IMR-90 (cell line): ENCODE measurements at regions not wholly inside any gene's neighbourhood (a gene's known extent, or its start where the extent isn't known, plus 50 kb on each side); places are given as distances from the start of the nearest gene placed in this dataset.

Experiments
- ATAC-seq: fragments of 200-7000 bp; cut with Tn5 transposase; 2 replicates; pipeline ENCODE4 v1.9.1; 2020; ENCODE audit warnings: low read depth, mild to moderate bottlenecking, moderate library complexity
- BruUV-seq: library from RNA; stranded (reverse); fragments of 400-500 nt; replicated peaks from 2 replicates; lab custom pipeline; 2021; lab: Mats Ljungman, UMichigan
- CTCF ChIA-PET: fragments of 300-600 bp; formaldehyde crosslinking; extraction: SDS; loops from one replicate; lab custom pipeline; 2021; ENCODE audit warnings: antibody characterized with exemption; lab: Yijun Ruan, JAX
- POLR2A ChIA-PET: fragments of 300-600 bp; sonication (Branson Sonifier 250); formaldehyde crosslinking; loops from one replicate; lab custom pipeline; 2022; ENCODE audit warnings: antibody characterized with exemption; ENCODE audit not compliant: unreplicated experiment; lab: Charles Lee
- DNase-seq: peaks from one replicate; pipeline ENCODE4 v3.0.0; 2013
- H2AFZ ChIP-seq: replicated peaks from 2 replicates; pipeline ENCODE3; 2013; ENCODE audit warnings: low read length, mild to moderate bottlenecking; ENCODE audit not compliant: poor library complexity
- H2AK5ac ChIP-seq: 2 replicates; pipeline ENCODE4 v1.6.1; 2013; ENCODE audit warnings: low read depth, low read length, inconsistent platforms
- H2AK9ac ChIP-seq: replicated peaks from 2 replicates; pipeline ENCODE3; 2013; ENCODE audit warnings: mild to moderate bottlenecking, low read depth, low read length, moderate library complexity; ENCODE audit not compliant: poor library complexity
- H2BK120ac ChIP-seq: 2 replicates; pipeline ENCODE4 v1.6.1; 2013; ENCODE audit warnings: low read depth, low read length, inconsistent platforms
- H2BK15ac ChIP-seq: 3 replicates; pipeline ENCODE4 v1.6.1; 2013; ENCODE audit warnings: low read depth, low read length, inconsistent platforms
- H2BK20ac ChIP-seq: 2 replicates; pipeline ENCODE4 v1.6.1; 2013; ENCODE audit warnings: low read depth, mild to moderate bottlenecking, inconsistent platforms, low read length, moderate library complexity
- H2BK5ac ChIP-seq: 2 replicates; pipeline ENCODE4 v1.6.1; 2013; ENCODE audit warnings: mild to moderate bottlenecking, low read depth, low read length, inconsistent platforms; ENCODE audit not compliant: poor library complexity, severe bottlenecking
- H3K14ac ChIP-seq: replicated peaks from 2 replicates; pipeline ENCODE4 v1.6.1; 2013; ENCODE audit warnings: low read depth, low read length, inconsistent platforms
- H3K18ac ChIP-seq: 2 replicates; pipeline ENCODE4 v1.6.1; 2013; ENCODE audit warnings: low read depth, low read length, control low read depth
- H3K23ac ChIP-seq: 2 replicates; pipeline ENCODE4 v1.6.1; 2013; ENCODE audit warnings: low read depth, low read length, inconsistent platforms
- H3K27ac ChIP-seq: 2 replicates; pipeline ENCODE4 v1.5.1; 2013; ENCODE audit warnings: mild to moderate bottlenecking, control low read depth, low read length; ENCODE audit not compliant: insufficient read depth
- H3K27me3 ChIP-seq: 2 replicates; pipeline ENCODE4 v1.6.1; 2013; ENCODE audit warnings: low read length; ENCODE audit not compliant: control insufficient read depth, insufficient read depth
- H3K36me3 ChIP-seq: 2 replicates; pipeline ENCODE4 v1.6.1; 2013; ENCODE audit warnings: low read length, mixed read lengths; ENCODE audit not compliant: control insufficient read depth, insufficient read depth
- H3K4ac ChIP-seq: 2 replicates; pipeline ENCODE4 v1.6.1; 2013; ENCODE audit warnings: low read depth, low read length, inconsistent platforms
- H3K4me1 ChIP-seq: 2 replicates; pipeline ENCODE4 v1.6.1; 2013; ENCODE audit warnings: low read length, mixed read lengths; ENCODE audit not compliant: control insufficient read depth, insufficient read depth
- H3K4me2 ChIP-seq: 2 replicates; pipeline ENCODE4 v1.6.1; 2013; ENCODE audit warnings: low read depth, mild to moderate bottlenecking, control low read depth, low read length, moderate library complexity
- H3K4me3 ChIP-seq: 2 replicates; pipeline ENCODE4 v1.5.1; 2013; ENCODE audit warnings: low read depth, mild to moderate bottlenecking, control low read depth, low read length, moderate library complexity; ENCODE audit not compliant: insufficient read depth
- H3K56ac ChIP-seq: 2 replicates; pipeline ENCODE4 v1.6.1; 2013; ENCODE audit warnings: low read length, inconsistent platforms; ENCODE audit not compliant: insufficient read depth; ENCODE audit errors: extremely low read depth
- H3K79me1 ChIP-seq, 2 experiments: 2 replicates each; pipeline ENCODE4 v1.6.1; 2013; ENCODE audit warnings: low read length in 2 of 2, inconsistent platforms in 1 of 2, low read depth in 1 of 2
- H3K9ac ChIP-seq: 2 replicates; pipeline ENCODE4 v1.6.1; 2013; ENCODE audit warnings: low read depth, low read length, control low read depth
- H3K9me1 ChIP-seq: 2 replicates; pipeline ENCODE4 v1.6.1; 2013; ENCODE audit warnings: low read length, inconsistent platforms; ENCODE audit not compliant: insufficient read depth
- H3K9me3 ChIP-seq: 2 replicates; pipeline ENCODE4 v1.6.1; 2013; ENCODE audit warnings: low read length; ENCODE audit not compliant: control insufficient read depth, insufficient read depth
- H4K20me1 ChIP-seq: 2 replicates; pipeline ENCODE4 v1.6.1; 2013; ENCODE audit warnings: low read length, inconsistent platforms; ENCODE audit not compliant: insufficient read depth
- H4K5ac ChIP-seq: 2 replicates; pipeline ENCODE4 v1.6.1; 2013; ENCODE audit warnings: mild to moderate bottlenecking, low read depth, low read length, control low read depth
- H4K8ac ChIP-seq, 2 experiments: 2 replicates each; pipeline ENCODE4 v1.6.1; 2013; ENCODE audit warnings: low read depth in 2 of 2, low read length in 2 of 2, control low read depth in 1 of 2, inconsistent platforms in 1 of 2
- H4K91ac ChIP-seq: 2 replicates; pipeline ENCODE4 v1.6.1; 2013; ENCODE audit warnings: low read depth, low read length, inconsistent platforms; ENCODE audit not compliant: insufficient read depth
- CEBPB ChIP-seq: IDR thresholded peaks from 2 replicates; pipeline ENCODE4 v1.6.1; 2012; ENCODE audit warnings: low read depth, low read length, improper control_type of control experiment
- FOS ChIP-seq: fragments of 150-350 bp; IDR thresholded peaks from 2 replicates; pipeline ENCODE4 v1.6.1; 2016; ENCODE audit warnings: low read depth, low read length
- WGBS, 2 experiments: methylation state at CpG; one replicate each; pipeline versions ENCODE4 v1.1.5 to v1.1.7; 2013; ENCODE audit warnings: missing lambda C conversion rate in 2 of 2; ENCODE audit not compliant: insufficient read length in 1 of 2; ENCODE audit errors: extremely low coverage in 2 of 2; 5-methylcytosine and 5-hydroxymethylcytosine counted together
- dilution Hi-C: fragments of 300-500 bp; cut with HindIII; formaldehyde crosslinking; loops from one replicate; pipeline ENCODE4 v1.14.3; 2018; ENCODE audit warnings: low sequenced_read_pairs; ENCODE audit not compliant: unreplicated experiment
- in situ Hi-C: fragments of 300-500 bp; cut with MboI; formaldehyde crosslinking; loops from 3 replicates; pipeline ENCODE4 v1.14.3; 2019; ENCODE audit warnings: low sequenced_read_pairs, inconsistent platforms, mixed read lengths
- intact Hi-C: fragments of 100-400 bp; cut with micrococcal nuclease; formaldehyde crosslinking; loops from 2 replicates; pipeline ENCODE4 v1.10.0; 2022

DNA sequence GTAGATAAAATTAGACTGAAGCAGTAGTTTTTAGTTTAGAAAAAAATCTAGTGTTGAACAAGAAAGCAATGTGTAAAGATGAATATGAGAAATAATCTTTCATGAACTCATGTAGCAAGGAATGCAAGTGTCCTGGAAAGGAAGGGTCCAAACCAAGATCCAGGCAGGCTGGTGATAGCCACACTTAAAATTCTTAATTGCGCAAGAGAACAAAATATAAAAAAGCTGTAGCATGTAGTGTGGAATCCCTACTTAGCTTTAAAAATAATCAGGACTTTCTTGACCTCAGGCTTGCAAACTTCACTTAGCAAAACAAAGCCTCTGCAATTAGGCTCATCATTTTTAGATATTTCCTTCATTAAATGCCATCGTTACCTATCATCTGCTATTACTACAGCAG is 2186.1 kb upstream of the RAG2 start:
- Histone ChIP-seq H2AFZ (no peak overlapping the region), H4K91ac (no peak overlapping the region), H3K4ac (no peak overlapping the region), H2AK9ac (no peak overlapping the region), H2BK15ac (no peak overlapping the region), H3K9ac (no peak overlapping the region), H3K79me1 (no peaks in the 10 kb centered on the region), H2BK120ac (no peak overlapping the region), H4K20me1 (no peaks in the 10 kb centered on the region), H3K56ac (no peak overlapping the region), H3K4me2 (no peak overlapping the region), H3K27ac (no peak overlapping the region), H3K4me1 (no peaks in the 10 kb centered on the region), H3K9me1 (no peaks in the 10 kb centered on the region), H3K14ac (no peak overlapping the region), H4K8ac (no peak overlapping the region), H2BK20ac (no peak overlapping the region), H3K36me3 (no peaks in the 10 kb centered on the region), H2BK5ac (no peak overlapping the region), H4K5ac (no peak overlapping the region), H3K18ac (no peak overlapping the region), H2AK5ac (no peak overlapping the region), H3K27me3 (no peaks in the 10 kb centered on the region), H3K9me3 (peaks cover 1% of the 10 kb centered on the region; the same call in 1 of the 2 replicates), H3K4me3 (no peak overlapping the region), H3K23ac (no peak overlapping the region)
- no peak for TF ChIP-seq FOS
- TF ChIP-seq CEBPB, result peak; percentile 63; the same call in 1 of the 2 replicates
- ATAC-seq (no peak), DNase-seq (no peak)
- POLR2A ChIA-PET, result no interaction called here
- intact Hi-C loops, result no loop called here
- no TSS peak for BruUV-seq
- in situ Hi-C loops, result loop anchor here (25.0 kb wide), 3 partner anchors 847 to 1347 kb away; no protein-coding TSS in a partner anchor
- WGBS, 2 experiments, result no CpG with 5 or more reads among the region's 2 CpGs
- dilution Hi-C loops, result no loop called here
- CTCF ChIA-PET, result no interaction called here
